T-cell (primary cell): ENCODE measurements at regions not wholly inside any gene's neighbourhood (a gene's known extent, or its start where the extent isn't known, plus 50 kb on each side); places are given as distances from the start of the nearest gene placed in this dataset.
"Not testable (repeated sequence)": the region's sequence is repeated elsewhere in the genome, so short reads cannot be mapped to it uniquely, and the experiment has no call there.

ENCODE experiments used
- ATAC-seq, 4 experiments: fragments of 200-7000 bp in 3 of 4; fragments of 150-1000 bp in 1 of 4; cut with Tn5 transposase; replicated peaks in 1 of 4; 1 replicate in 3 of 4; 2 replicates in 1 of 4; pipeline ENCODE4 v1.10.0; 2021; ENCODE audit warnings: moderate library complexity in 3 of 4, mild to moderate bottlenecking in 2 of 4, moderate number of reproducible peaks in 1 of 4
- CTCF ChIA-PET, 2 donors: fragments of 300-600 bp; sonication (Branson Sonifier 250); formaldehyde crosslinking; loops; one replicate each; lab custom pipeline; 2022; ENCODE audit warnings: antibody characterized with exemption in 2 of 2; lab: Charles Lee
- POLR2A ChIA-PET, 2 donors: fragments of 300-600 bp; sonication (Branson Sonifier 250); formaldehyde crosslinking; loops; one replicate each; lab custom pipeline; 2022; ENCODE audit warnings: antibody characterized with exemption in 2 of 2; lab: Charles Lee
- DNase-seq, 35 experiments: peaks; one replicate each; pipeline versions ENCODE4 v3.0.0 to v3.0.0-alpha.2; 2013 to 2023
- H3K27ac ChIP-seq: one replicate; pipeline ENCODE4 v1.5.1; 2013; ENCODE audit warnings: low read length
- H3K27me3 ChIP-seq, 2 experiments: replicated peaks in 1 of 2; 1 replicate in 1 of 2; 2 replicates in 1 of 2; pipeline versions ENCODE4 v1.6.1 to v1.7.0; 2013; ENCODE audit warnings: low read length in 1 of 2, mixed read lengths in 1 of 2; ENCODE audit not compliant: control insufficient read depth in 2 of 2, insufficient read depth in 2 of 2; ENCODE audit errors: extremely low read depth in 1 of 2
- H3K36me3 ChIP-seq, 2 donors: 1 replicate in 1 of 2; 2 replicates in 1 of 2; pipeline versions ENCODE4 v1.6.1 to v1.7.0; 2013; ENCODE audit warnings: low read length in 1 of 2; ENCODE audit not compliant: control insufficient read depth in 2 of 2, insufficient read depth in 1 of 2; ENCODE audit errors: extremely low read depth in 1 of 2
- H3K4me1 ChIP-seq, 2 experiments: 1 replicate in 1 of 2; 2 replicates in 1 of 2; pipeline versions ENCODE4 v1.6.1 to v1.7.0; 2013; ENCODE audit warnings: low read length in 2 of 2, mixed read lengths in 1 of 2; ENCODE audit not compliant: insufficient read depth in 2 of 2, control insufficient read depth in 1 of 2; ENCODE audit errors: extremely low read depth in 1 of 2
- H3K4me3 ChIP-seq, 2 donors: 1 replicate in 1 of 2; 2 replicates in 1 of 2; pipeline versions ENCODE4 v1.5.1 to v1.7.0; 2013; ENCODE audit warnings: mild to moderate bottlenecking in 2 of 2, low read length in 1 of 2, moderate library complexity in 1 of 2; ENCODE audit not compliant: control insufficient read depth in 1 of 2; ENCODE audit errors: extremely low read depth in 1 of 2
- H3K9me3 ChIP-seq: 2 replicates; pipeline ENCODE4 v1.7.0; 2013
- H3K27ac Mint-ChIP-seq, 2 donors: one replicate each; pipeline ENCODE4 v1.8.0; 2020 to 2021; ENCODE audit warnings: mild to moderate bottlenecking in 2 of 2, mixed read lengths in 2 of 2
- H3K27me3 Mint-ChIP-seq, 2 donors: one replicate each; pipeline ENCODE4 v1.8.0; 2021 to 2022; ENCODE audit warnings: mixed read lengths in 2 of 2
- H3K36me3 Mint-ChIP-seq: one replicate; pipeline ENCODE4 v1.8.0; 2021; ENCODE audit warnings: mixed read lengths
- H3K4me1 Mint-ChIP-seq, 3 donors: one replicate each; pipeline ENCODE4 v1.8.0; 2020 to 2022; ENCODE audit warnings: mixed read lengths in 3 of 3, mild to moderate bottlenecking in 1 of 3
- H3K4me3 Mint-ChIP-seq, 3 donors: one replicate each; pipeline ENCODE4 v1.8.0; 2020 to 2022; ENCODE audit warnings: mild to moderate bottlenecking in 3 of 3, mixed read lengths in 3 of 3, moderate library complexity in 3 of 3
- H3K9me3 Mint-ChIP-seq, 3 donors: one replicate each; pipeline ENCODE4 v1.8.0; 2020 to 2022; ENCODE audit warnings: mixed read lengths in 3 of 3
- WGBS: methylation state at CpG from one replicate; pipeline ENCODE4 v1.1.5; 2013; ENCODE audit warnings: missing lambda C conversion rate; ENCODE audit not compliant: insufficient coverage; 5-methylcytosine and 5-hydroxymethylcytosine counted together

DNA sequence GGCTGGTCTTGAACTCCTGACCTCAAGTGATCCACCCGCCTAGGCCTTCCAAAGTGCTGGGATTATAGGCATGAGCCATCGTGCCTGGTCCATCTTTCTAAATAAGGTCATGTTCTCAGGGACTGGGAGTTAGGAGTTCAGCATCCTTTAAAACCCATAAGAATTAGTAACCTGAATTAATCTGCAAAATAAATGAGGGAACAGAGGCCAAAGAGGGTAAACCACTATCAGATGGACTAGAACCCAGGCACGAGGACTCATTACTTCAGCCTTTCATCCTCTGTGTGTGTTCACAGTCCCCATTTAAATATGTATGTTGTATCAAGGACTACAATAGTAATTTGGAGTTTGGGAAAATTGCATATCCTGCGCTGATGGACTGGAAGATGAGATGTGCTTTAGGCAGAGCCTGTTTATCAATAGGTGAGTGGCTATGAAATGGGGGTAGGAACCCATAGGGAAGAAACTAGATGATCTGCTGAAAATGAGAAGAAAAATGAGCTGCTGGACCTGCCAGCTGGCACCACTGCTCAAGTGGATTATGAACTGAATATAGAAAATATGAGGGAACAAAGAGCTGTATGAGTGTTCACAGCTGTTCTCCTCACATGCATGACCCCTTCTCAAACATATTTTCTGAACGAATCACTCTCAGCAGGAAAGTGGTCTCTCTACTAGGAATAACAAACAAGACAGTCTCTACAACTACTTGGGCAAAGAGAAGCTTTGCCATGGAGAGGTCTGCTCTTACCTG lies 62.0 kb upstream of the ENPEP start:
- H3K9me3 Mint-ChIP-seq, H3K4me1 ChIP-seq, H3K27me3 ChIP-seq, CTCF ChIA-PET, H3K36me3 Mint-ChIP-seq, H3K4me1 Mint-ChIP-seq, H3K9me3 ChIP-seq, H3K27ac Mint-ChIP-seq, H3K27ac ChIP-seq, H3K36me3 ChIP-seq, H3K4me3 ChIP-seq, ATAC-seq, DNase-seq, H3K4me3 Mint-ChIP-seq, POLR2A ChIA-PET: not testable (repeated sequence)
- 92% methylated on average over 1 of the region's 5 CpGs for WGBS
- peaks cover 25 to 33% of the 10 kb centered on the region in 2 donors for H3K27me3 Mint-ChIP-seq

DNA sequence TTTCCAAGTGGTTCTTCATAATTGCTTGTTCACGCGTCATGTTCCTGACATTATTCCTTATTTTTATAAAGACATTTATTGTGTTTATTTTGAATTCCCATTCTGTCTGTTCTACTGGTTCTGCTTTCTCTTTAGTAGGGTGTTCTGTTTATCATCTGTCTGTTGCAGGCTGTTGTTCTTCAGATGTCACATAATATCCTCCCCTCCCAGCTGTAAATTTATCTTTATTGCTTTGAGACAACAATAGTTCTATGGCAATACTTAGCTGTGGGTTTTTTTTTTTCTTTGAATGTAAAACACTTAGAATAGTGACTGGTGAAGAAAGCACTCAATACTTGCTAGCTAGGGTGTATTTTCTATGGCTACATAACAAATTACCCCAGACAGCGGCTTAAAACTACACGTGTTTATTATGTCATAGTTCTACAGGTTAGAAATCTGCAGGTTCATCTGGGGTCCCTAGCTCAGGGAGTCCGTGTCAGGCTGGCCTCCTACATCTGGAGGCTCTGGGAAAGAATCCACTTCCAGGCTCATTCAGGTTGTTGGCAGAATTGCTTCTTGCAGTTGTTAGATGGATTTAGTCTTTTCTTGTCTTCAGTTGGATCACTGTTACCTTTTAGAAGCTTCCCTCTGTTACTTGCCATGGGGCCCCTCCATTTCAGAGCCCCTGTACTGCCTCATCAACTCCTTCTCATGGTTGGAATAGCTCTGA lies 63.4 kb upstream of the ENPEP start:
- ATAC-seq, result no peak

DNA sequence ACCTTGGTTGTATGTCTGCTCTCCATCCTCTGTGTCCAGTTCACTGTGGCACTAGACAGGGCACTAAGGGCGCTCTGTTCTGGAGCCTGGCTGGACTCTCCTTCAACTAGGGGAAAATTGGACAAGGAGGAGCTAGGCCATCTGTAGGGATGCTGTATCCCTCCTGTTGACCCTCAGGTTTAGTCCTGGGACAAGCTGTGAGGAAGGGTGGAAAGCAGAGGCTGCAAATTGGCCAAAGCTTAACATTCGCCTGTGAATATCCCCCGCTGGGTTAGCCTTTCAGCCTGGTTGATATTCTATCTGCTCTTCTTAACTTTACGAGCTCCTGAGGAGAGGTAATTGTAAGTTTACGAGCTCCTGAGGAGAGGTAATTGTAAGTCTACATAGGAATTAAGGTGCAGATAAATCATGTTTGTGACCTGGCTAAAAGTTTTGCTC lies 64.4 kb upstream of the ENPEP start:
- ChIA-PET CTCF (no interaction called here), POLR2A (no interaction called here)
- H3K4me3 Mint-ChIP-seq, result peak overlapping the region; percentile 3 to 34 (median 13)
- peaks cover 22 to 26% of the 10 kb centered on the region in 2 donors for H3K27me3 Mint-ChIP-seq
- H3K36me3 Mint-ChIP-seq, result no peaks in the 10 kb centered on the region
- Histone ChIP-seq H3K36me3 (no peaks in the 10 kb centered on the region), H3K27ac (no peak overlapping the region), H3K4me3 (no peak overlapping the region), H3K27me3 (peaks cover 0 to 4% of the 10 kb centered on the region in 2 experiments), H3K4me1 (no peaks in the 10 kb centered on the region), H3K9me3 (no peaks in the 10 kb centered on the region)
- no peaks in the 10 kb centered on the region for H3K9me3 Mint-ChIP-seq
- DNase-seq (no peak), ATAC-seq (no peak)
- 80% methylated on average over 1 of the region's 5 CpGs for WGBS
- no peak overlapping the region for H3K27ac Mint-ChIP-seq
- H3K4me1 Mint-ChIP-seq, result no peaks in the 10 kb centered on the region

More for the DNA sequence above, 63.4 kb upstream of the ENPEP start:
- ChIA-PET POLR2A (interaction anchor here in 1 of 2 donors (0.6 kb wide), 1 partner anchor 233 kb away, joined by 3 read pairs; no protein-coding TSS in a partner anchor), CTCF (interaction anchor here in 1 of 2 donors (0.7 kb wide), 1 partner anchor 973 kb away, joined by 4 read pairs; no protein-coding TSS in a partner anchor)
- Histone ChIP-seq H3K9me3 (no peaks in the 10 kb centered on the region), H3K4me3 (no peak overlapping the region), H3K36me3 (no peaks in the 10 kb centered on the region), H3K4me1 (no peaks in the 10 kb centered on the region), H3K27ac (no peak overlapping the region), H3K27me3 (peaks cover 0 to 4% of the 10 kb centered on the region in 2 experiments)
- H3K27me3 Mint-ChIP-seq, result peaks cover 22 to 26% of the 10 kb centered on the region in 2 donors
- no peaks in the 10 kb centered on the region for H3K36me3 Mint-ChIP-seq
- no peaks in the 10 kb centered on the region for H3K9me3 Mint-ChIP-seq
- H3K27ac Mint-ChIP-seq, result no peak overlapping the region
- no peak overlapping the region for H3K4me3 Mint-ChIP-seq
- DNase-seq, result no peak
- WGBS, result 73% methylated on average over 3 of the region's 5 CpGs
- no peaks in the 10 kb centered on the region for H3K4me1 Mint-ChIP-seq

DNA sequence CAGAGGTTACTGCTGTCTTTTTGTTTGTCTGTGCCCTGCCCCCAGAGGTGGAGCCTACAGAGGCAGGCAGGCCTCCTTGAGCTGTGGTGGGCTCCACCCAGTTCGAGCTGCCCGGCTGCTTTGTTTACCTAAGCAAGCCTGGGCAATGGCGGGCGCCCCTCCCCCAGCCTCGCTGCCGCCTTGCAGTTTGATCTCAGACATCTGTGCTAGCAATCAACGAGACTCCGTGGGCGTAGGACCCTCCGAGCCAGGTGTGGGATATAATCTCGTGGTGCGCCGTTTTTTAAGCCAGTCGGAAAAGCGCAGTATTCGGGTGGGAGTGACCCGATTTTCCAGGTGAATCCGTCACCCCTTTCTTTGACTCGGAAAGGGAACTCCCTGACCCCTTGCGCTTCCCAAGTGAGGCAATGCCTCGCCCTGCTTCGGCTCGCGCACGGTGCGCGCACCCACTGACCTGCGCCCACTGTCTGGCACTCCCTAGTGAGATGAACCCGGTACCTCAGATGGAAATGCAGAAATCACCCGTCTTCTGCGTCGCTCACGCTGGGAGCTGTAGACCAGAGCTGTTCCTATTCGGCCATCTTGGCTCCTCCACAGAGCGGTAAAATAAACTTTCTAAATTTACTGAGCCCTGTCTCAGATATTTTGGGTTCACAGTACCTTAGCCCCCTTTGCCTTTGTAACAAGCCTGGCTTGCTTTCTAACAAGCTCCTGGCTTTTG lies 64.9 kb upstream of the ENPEP start:
- peak overlapping the region; percentile 3 to 34 (median 13) for H3K4me3 Mint-ChIP-seq
- not testable (repeated sequence) for H3K27ac Mint-ChIP-seq

DNA sequence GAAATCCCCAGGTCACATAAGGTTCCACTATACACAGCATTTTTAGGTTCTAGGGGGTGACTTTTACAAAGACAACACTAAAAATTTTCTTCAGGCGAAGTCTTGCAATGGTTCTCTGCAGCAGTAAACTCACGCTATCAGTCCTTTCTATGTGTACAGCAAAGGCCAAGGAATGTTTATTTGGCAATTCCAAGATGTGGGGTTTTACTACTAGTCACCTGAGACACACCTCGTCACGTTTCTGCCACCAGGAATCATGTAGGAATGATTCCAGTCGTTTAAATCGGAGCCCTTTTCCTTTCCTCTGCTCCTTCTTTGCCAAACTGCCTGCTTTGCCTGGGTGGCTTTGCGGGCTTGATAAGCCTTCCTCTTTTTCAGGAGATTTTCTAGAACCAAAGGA lies 75.9 kb upstream of the ENPEP start:
- H3K27ac ChIP-seq, result no peak overlapping the region
- POLR2A ChIA-PET, result no interaction called here
- Mint-ChIP-seq H3K27me3 (peaks cover 5 to 22% of the 10 kb centered on the region in 2 donors), H3K36me3 (no peaks in the 10 kb centered on the region), H3K9me3 (peaks cover 0 to 3% (median 0%) of the 10 kb centered on the region in 3 donors), H3K4me3 (no peak overlapping the region), H3K4me1 (no peaks in the 10 kb centered on the region), H3K27ac (no peak overlapping the region)
- CTCF ChIA-PET, result no interaction called here
- H3K4me1 ChIP-seq, result no peaks in the 10 kb centered on the region
- DNase-seq, result no peak
- no peaks in the 10 kb centered on the region for H3K9me3 ChIP-seq
- H3K36me3 ChIP-seq, result no peaks in the 10 kb centered on the region
- no peak for ATAC-seq
- no peak overlapping the region for H3K4me3 ChIP-seq
- WGBS, result 54% methylated on average over 3 of the region's 7 CpGs
- H3K27me3 ChIP-seq, result no peaks in the 10 kb centered on the region

More for the DNA sequence above, 64.9 kb upstream of the ENPEP start:
- ATAC-seq, H3K27me3 ChIP-seq, H3K27ac ChIP-seq, H3K9me3 Mint-ChIP-seq, H3K4me1 Mint-ChIP-seq, CTCF ChIA-PET, H3K4me1 ChIP-seq, POLR2A ChIA-PET, H3K36me3 Mint-ChIP-seq, DNase-seq, H3K4me3 ChIP-seq, H3K36me3 ChIP-seq, H3K9me3 ChIP-seq: not testable (repeated sequence)
- H3K27me3 Mint-ChIP-seq, result peaks cover 22 to 26% of the 10 kb centered on the region in 2 donors
- WGBS, result 72% methylated on average over 9 of the region's 35 CpGs

DNA sequence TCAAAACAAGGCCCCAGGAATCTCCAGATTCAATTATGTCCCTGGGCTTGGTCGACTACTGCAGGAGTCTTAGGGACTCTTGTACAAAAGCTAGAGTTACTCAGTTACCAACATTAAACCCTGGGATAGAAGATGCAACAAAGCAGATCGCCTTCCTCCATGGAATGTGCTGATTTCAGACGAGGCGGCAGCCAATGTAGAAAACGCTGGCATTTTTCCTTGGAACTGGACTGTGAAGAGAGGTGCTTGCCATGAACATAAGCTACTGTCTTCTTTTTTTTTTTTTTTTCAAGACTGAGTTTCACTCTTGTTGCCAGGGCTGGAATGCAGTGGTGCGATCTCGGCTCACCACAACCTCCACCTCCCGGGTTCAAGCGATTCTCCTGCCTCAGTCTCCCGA lies 76.9 kb upstream of the ENPEP start:
- H3K4me1 Mint-ChIP-seq, POLR2A ChIA-PET, H3K27me3 ChIP-seq, H3K36me3 ChIP-seq, ATAC-seq, H3K27ac Mint-ChIP-seq, H3K36me3 Mint-ChIP-seq, H3K4me1 ChIP-seq, CTCF ChIA-PET, H3K4me3 Mint-ChIP-seq, DNase-seq, H3K9me3 Mint-ChIP-seq, H3K27ac ChIP-seq, H3K9me3 ChIP-seq, H3K4me3 ChIP-seq: not testable (repeated sequence)
- peaks cover 5 to 22% of the 10 kb centered on the region in 2 donors for H3K27me3 Mint-ChIP-seq
- WGBS, result 100% methylated on average over 2 of the region's 10 CpGs
